ENCODE measurements at regions not wholly inside any gene's neighbourhood (a gene's known extent, or its start where the extent isn't known, plus 50 kb on each side); places are given as distances from the start of the nearest gene placed in this dataset.

DNA sequence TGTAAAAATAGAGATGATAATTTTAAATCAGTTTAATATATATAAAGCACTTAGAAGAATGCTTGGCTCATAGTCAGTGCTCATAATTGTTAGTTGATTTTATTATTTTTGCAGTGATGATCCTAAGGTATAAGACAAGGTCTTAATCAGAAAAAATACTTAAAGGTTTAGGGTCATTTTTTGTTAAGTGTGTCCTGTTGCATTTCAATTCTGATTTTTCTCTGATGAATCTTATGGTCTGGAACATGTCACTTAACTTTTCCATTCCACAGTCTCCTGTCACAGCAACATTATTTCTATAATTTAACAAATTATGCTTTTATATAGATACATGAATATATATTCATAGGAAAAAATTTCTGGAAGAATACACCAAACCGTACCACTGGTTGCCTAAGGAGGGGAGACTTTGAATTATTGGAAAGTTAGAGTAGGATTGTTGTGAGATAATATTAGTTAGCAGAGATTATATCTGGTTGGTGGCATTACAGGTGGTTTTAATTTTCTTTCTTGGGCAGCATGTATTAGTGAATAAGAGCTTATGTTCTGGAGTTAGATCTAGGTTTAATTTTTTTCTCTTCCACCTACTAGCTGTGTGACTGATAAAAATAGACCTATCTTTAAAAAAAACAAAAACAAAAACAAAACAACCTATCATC lies 188.7 kb downstream of the TANC2 start:
- H3K27ac Mint-ChIP-seq = no peak overlapping the region
- H3K9me3 Mint-ChIP-seq = no peaks in the 10 kb centered on the region
- no peak for DNase-seq
- peaks cover 4% of the 10 kb centered on the region for H3K27me3 Mint-ChIP-seq
- no peak overlapping the region for H3K4me3 Mint-ChIP-seq
- intact Hi-C loops (cut with micrococcal nuclease) = no loop called here
- peaks cover 2% of the 10 kb centered on the region for H3K4me1 Mint-ChIP-seq
- H3K36me3 Mint-ChIP-seq (ENCODE audit: low read depth) = no peaks in the 10 kb centered on the region

DNA sequence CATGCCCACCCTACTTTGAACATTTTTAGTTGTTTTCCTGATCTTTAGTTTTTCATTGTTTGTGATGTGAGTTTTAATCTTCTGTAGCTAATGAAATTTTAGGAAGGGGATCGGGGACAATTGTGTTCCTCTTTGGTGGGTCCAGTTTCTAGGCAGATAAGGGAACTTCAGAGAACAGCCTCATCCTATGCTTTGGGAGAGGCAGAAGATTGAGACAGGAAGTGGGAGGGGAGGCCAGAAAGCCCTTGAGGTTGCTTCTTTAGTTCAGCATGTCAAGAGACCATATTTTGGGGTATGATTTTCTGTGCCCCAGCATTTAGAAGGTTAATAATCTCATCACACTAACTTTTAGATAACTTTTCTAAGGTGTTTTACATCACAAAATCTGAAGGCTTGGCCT lies 191.0 kb downstream of the TANC2 start:
- Mint-ChIP-seq H3K4me3 (no peak overlapping the region), H3K36me3 (ENCODE audit: low read depth) (no peaks in the 10 kb centered on the region), H3K4me1 (peaks cover 2% of the 10 kb centered on the region), H3K27ac (no peak overlapping the region), H3K9me3 (no peaks in the 10 kb centered on the region), H3K27me3 (peaks cover 4% of the 10 kb centered on the region)
- intact Hi-C loops (cut with micrococcal nuclease) = no loop called here
- DNase-seq = no peak

DNA sequence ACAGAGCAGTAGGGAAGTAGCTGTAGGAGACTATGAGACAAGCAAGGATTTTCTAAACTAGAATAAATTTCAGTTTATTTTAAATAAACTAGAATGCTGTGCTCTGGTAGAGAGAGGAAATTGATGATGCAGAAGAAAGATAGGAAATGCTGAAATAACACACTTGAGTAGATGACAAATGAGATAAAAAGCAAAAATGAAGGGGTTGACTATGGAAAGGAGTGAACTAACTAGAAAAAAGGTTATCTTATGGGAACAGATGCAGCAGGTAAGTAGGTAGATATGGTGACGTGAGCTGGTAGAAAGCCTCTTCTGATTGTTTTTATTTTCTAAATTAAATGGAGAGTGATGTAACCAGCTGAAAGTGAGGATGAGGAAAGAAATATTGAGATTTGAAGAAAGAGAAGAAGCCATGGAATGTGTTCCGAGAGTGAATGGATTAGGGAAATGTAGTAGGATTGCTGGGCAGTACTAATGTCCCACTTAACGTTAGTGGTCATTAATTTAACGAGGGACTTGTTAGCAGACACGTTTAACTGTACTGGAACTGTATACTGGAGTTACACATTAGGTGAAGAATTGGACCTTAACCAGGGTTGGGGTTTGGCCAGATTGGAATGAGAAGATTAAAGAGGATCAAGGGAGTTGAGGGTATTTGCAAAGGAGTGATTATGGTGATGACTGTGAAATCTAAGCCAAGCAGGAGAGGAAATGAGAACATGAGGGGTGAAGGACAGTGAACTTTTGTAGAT lies 196.5 kb downstream of the TANC2 start:
- intact Hi-C loops (cut with micrococcal nuclease) = no loop called here
- H3K27me3 Mint-ChIP-seq = peaks cover 4% of the 10 kb centered on the region
- H3K36me3 Mint-ChIP-seq (ENCODE audit: low read depth) = no peaks in the 10 kb centered on the region
- DNase-seq = no peak
- no peaks in the 10 kb centered on the region for H3K9me3 Mint-ChIP-seq
- H3K4me1 Mint-ChIP-seq = no peaks in the 10 kb centered on the region
- H3K27ac Mint-ChIP-seq = no peak overlapping the region
- H3K4me3 Mint-ChIP-seq = no peak overlapping the region

DNA sequence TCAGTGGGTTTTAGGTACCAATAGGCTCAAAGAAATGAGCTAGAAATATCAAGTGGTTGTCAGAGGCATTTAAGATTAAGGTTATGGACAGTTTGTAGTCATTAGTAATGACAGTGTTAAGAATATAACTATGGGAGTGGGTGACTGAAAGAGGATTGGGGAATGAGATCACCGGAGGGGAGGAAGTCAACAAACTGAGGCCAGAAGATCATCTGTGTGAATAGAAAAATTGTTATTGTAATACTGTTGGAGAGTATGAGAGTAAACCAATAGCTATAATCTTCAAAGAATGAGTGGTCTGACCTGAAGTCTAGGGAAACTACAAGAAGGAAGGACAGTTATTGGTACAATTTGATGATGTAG lies 197.1 kb downstream of the TANC2 start:
- no peaks in the 10 kb centered on the region for H3K9me3 Mint-ChIP-seq
- no peaks in the 10 kb centered on the region for H3K36me3 Mint-ChIP-seq (ENCODE audit: low read depth)
- no peak for DNase-seq
- H3K27ac Mint-ChIP-seq = no peak overlapping the region
- intact Hi-C loops (cut with micrococcal nuclease) = no loop called here
- H3K4me1 Mint-ChIP-seq = no peaks in the 10 kb centered on the region
- peaks cover 7% of the 10 kb centered on the region for H3K27me3 Mint-ChIP-seq
- H3K4me3 Mint-ChIP-seq = no peak overlapping the region

DNA sequence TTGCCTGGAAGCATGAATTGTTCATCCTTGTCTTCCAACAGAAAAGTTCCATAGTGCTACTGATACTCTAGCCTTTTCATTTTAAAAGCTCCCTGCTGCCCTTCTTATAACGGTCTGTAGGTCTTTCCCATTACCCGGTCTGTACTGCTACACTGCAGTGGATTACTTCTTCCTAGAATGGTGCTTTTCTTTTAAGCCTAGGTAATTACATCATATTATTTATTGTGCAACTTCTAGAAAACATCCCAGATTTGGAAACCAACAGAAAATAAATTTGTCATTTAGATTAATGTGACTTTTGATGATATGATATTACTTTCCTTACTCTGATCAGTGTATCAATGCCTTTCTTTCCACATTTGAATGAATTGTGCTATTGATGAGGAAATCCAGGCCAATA lies 199.4 kb downstream of the TANC2 start:
- intact Hi-C loops (cut with micrococcal nuclease) = no loop called here
- H3K27ac Mint-ChIP-seq = no peak overlapping the region
- H3K27me3 Mint-ChIP-seq = peaks cover 7% of the 10 kb centered on the region
- H3K9me3 Mint-ChIP-seq = no peaks in the 10 kb centered on the region
- H3K4me3 Mint-ChIP-seq = no peak overlapping the region
- no peaks in the 10 kb centered on the region for H3K36me3 Mint-ChIP-seq (ENCODE audit: low read depth)
- H3K4me1 Mint-ChIP-seq = no peaks in the 10 kb centered on the region
- DNase-seq = no peak

DNA sequence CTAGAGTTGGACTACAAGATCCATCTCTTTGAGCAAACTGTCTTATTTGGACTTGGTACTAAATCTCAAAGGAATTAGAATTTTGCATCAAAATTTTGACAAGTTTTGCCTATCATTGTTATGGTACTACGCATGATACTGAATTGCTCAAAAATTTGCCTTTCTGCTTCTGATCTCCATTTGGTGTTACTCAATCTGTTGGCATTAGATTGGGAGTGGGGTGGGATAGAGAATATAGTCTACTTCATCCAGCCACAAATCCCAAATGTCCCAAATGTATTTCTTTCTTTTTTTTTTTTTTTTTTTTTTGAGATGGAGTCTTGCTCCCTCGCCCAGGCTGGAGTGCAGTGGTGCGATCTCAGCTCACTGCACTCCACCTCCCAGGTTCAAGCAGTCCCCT lies 204.8 kb downstream of the TANC2 start:
- DNase-seq = no peak
- H3K27ac Mint-ChIP-seq = no peak overlapping the region
- intact Hi-C loops (cut with micrococcal nuclease) = no loop called here
- H3K4me1 Mint-ChIP-seq = no peaks in the 10 kb centered on the region
- H3K9me3 Mint-ChIP-seq = no peaks in the 10 kb centered on the region
- peaks cover 7% of the 10 kb centered on the region for H3K27me3 Mint-ChIP-seq
- H3K4me3 Mint-ChIP-seq = no peak overlapping the region
- no peaks in the 10 kb centered on the region for H3K36me3 Mint-ChIP-seq (ENCODE audit: low read depth)

DNA sequence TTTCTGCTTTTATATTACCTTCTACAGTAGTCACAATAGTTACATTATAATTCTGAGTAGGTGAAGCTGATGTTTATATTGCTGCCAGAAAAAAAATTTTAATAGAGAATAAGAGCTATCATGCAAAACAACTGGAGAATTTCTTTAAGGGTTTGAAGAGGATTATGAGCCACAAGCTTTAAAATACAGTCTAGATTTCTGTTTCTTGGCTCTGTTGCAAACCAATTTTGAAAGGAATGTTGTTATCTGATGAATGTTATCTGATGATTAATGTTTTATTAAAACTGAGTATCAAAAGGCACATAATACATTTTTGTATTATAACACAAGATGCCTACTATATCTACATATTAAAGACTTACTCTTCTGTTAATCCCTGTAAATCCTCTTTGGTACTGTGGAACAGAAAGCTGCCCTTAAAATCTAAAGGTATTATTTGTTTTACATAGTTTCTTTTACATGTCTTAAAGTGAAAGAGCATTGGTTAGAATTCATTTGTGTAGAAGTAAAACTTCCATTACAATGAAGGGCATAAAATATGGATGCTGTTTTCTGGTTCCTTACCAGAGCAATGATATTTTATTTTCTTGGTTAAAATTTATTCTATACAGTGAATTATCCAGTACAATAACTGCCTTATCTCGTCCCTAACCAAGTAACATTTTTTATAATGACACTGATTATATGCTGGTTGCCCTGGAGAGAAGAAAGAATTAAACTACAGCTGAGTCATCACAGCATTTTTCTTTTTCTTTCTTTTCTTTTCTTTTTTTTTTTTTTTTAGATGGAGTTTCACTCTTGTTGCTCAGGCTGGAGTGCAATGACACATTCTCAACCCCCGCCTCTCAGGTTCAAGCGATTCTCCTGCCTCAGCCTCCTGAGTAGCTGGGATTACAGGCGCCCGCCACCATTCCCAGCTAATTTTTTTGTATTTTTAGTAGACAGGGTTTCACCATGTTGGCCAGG lies 205.7 kb downstream of the TANC2 start:
- Mint-ChIP-seq H3K27me3 (peaks cover 4% of the 10 kb centered on the region), H3K4me3 (no peak overlapping the region), H3K4me1 (no peaks in the 10 kb centered on the region), H3K27ac (no peak overlapping the region), H3K9me3 (no peaks in the 10 kb centered on the region), H3K36me3 (ENCODE audit: low read depth) (no peaks in the 10 kb centered on the region)
- no peak for DNase-seq
- intact Hi-C loops (cut with micrococcal nuclease) = no loop called here

DNA sequence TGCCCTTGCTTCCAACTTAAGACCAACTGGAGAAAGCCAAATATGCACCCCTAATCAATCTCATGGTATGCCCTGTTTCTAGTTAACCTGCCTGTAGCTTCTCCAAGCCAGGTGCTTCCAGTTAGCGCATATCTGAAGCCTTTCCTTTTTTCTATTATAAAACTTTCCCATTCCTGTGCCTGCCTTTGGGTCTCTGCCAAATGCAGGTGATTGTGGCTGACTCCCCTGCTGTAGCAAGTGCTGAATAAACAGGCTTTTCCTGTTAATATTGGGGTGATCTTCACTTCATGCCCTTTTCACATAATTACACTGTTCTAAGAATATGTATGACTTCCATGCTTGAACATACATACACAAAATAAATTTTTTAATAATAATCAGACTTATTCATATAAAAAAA lies 207.4 kb downstream of the TANC2 start:
- Mint-ChIP-seq H3K27me3 (no peaks in the 10 kb centered on the region), H3K4me3 (no peak overlapping the region), H3K9me3 (no peaks in the 10 kb centered on the region), H3K27ac (no peak overlapping the region), H3K4me1 (no peaks in the 10 kb centered on the region), H3K36me3 (ENCODE audit: low read depth) (no peaks in the 10 kb centered on the region)
- intact Hi-C loops (cut with micrococcal nuclease) = no loop called here
- no peak for DNase-seq

DNA sequence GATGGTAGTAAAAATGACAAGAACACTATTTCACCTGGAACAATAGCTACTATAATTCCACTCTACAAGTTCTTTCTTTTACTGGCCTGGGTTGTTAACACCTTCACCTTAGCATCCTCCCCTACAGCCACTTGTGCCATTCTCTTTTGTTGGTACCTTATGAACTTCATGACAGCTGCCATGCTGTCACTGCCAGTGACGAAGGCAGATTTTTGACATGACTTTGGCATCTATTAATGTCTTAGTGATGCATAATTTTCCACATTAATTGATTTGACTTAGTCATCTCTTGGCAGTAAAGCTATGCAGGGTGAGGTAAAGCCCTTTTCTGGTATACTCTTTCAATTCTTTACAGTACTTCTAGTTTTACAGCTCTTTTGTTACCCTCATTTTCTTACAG lies 207.9 kb downstream of the TANC2 start:
- Mint-ChIP-seq H3K27ac (no peak overlapping the region), H3K9me3 (no peaks in the 10 kb centered on the region), H3K4me3 (no peak overlapping the region), H3K4me1 (no peaks in the 10 kb centered on the region), H3K36me3 (ENCODE audit: low read depth) (no peaks in the 10 kb centered on the region), H3K27me3 (no peaks in the 10 kb centered on the region)
- DNase-seq = no peak
- intact Hi-C loops (cut with micrococcal nuclease) = no loop called here

DNA sequence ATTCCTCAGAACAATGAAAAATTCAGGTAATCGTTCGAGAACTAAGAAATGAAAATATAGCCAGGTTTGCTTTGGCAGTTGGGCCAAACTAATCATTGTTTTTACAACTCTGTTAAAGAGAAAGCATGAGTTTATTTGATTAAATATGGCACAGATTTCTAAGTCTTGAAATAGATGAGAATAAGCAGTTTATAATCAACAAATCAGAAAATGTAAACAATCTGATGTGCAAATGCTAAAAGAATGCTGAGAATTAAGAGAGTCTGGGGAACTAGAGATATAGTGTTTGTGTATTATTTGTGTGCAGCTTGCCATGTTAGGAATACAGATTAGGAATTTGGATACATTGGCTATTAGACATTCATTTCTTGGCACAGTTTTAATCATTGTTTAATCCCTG lies 212.5 kb downstream of the TANC2 start:
- H3K27me3 Mint-ChIP-seq = no peaks in the 10 kb centered on the region
- H3K9me3 Mint-ChIP-seq = no peaks in the 10 kb centered on the region
- intact Hi-C loops (cut with micrococcal nuclease) = no loop called here
- H3K27ac Mint-ChIP-seq = no peak overlapping the region
- no peak for DNase-seq
- no peaks in the 10 kb centered on the region for H3K4me1 Mint-ChIP-seq
- H3K36me3 Mint-ChIP-seq (ENCODE audit: low read depth) = no peaks in the 10 kb centered on the region
- no peak overlapping the region for H3K4me3 Mint-ChIP-seq

DNA sequence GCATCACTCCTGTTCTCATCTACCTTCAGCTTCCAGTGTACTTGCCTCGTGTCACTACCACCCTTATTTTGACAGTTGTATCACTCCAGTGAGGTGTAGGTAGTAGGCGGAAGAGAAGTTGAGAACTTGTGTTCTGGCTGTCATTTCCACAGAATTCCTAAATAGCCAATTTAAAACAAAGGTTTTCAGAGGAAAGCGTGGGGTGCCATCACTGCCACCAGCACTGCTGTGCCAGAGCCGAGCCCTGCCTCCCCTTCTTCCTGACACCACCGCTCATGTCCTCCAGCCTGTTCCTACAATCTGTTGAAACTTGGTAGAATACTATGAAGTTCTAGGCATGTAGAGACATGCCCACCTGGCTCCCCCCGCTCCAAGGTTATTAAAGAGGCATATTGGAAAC lies 215.8 kb downstream of the TANC2 start:
- Mint-ChIP-seq H3K36me3 (ENCODE audit: low read depth) (no peaks in the 10 kb centered on the region), H3K9me3 (no peaks in the 10 kb centered on the region), H3K4me3 (no peak overlapping the region), H3K27me3 (no peaks in the 10 kb centered on the region), H3K27ac (no peak overlapping the region), H3K4me1 (no peaks in the 10 kb centered on the region)
- intact Hi-C loops (cut with micrococcal nuclease) = no loop called here
- DNase-seq = no peak

DNA sequence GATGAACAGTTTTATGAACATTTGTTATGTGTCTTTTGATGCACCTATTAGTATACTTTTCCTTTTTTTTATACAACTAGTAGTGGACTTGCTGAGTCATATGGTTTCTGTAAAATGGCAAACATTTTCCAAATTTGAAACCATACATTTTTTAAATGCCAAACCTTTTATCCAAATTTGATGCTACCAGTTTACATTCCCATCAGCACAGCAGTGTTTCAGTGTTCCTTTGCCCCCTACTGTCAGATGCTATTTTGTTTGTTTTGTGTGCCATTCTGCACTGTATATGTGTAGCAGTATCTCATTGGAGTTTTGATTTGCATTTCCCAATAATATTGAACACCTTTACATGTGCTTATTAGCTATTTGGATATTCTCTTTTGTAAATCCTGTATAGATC lies 219.4 kb downstream of the TANC2 start:
- Mint-ChIP-seq H3K9me3 (no peaks in the 10 kb centered on the region), H3K4me1 (no peaks in the 10 kb centered on the region), H3K27me3 (no peaks in the 10 kb centered on the region), H3K27ac (no peak overlapping the region), H3K36me3 (ENCODE audit: low read depth) (no peaks in the 10 kb centered on the region), H3K4me3 (no peak overlapping the region)
- no peak for DNase-seq
- intact Hi-C loops (cut with micrococcal nuclease) = no loop called here

DNA sequence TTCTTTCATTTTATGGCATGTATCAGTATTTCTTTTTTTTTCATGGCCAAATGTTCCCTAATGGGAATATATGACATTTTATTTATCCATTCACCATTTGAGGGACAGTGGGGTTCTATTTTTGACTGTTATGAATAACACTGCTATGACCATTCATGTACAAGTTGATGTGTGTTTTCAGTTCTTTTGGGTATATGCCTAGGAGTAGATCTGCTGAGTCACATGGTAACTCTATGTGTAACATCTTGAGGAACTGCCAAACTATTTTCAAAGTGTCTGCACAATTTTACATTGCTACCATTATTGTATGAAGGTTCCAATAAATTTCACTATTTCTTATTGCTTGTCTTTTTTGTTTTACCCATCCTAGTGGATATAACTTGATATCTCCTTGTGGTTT lies 223.0 kb downstream of the TANC2 start:
- DNase-seq = no peak
- Mint-ChIP-seq H3K9me3 (no peaks in the 10 kb centered on the region), H3K4me1 (no peaks in the 10 kb centered on the region), H3K27ac (no peak overlapping the region), H3K36me3 (ENCODE audit: low read depth) (no peaks in the 10 kb centered on the region), H3K27me3 (no peaks in the 10 kb centered on the region), H3K4me3 (no peak overlapping the region)
- intact Hi-C loops (cut with micrococcal nuclease) = no loop called here

DNA sequence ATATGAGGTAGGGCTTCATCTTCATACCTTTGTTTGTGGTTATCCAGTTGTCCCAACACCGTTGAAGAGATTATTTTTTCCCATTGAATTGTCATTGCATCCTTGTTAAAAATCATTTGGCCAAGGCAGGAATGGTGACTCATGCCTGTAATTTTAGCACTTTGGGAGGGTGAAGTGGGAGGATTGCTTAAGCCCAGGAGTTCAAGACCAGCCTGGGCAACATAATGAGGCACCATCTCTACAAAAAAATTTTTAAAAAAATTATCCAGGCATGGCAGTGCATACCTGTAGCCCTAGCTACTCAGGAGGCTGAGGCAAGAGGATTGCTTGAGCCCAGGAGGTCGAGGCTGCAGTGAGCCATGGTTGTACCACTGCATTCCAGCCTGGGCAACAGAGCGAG lies 223.9 kb downstream of the TANC2 start:
- Mint-ChIP-seq H3K27ac (no peak overlapping the region), H3K36me3 (ENCODE audit: low read depth) (no peaks in the 10 kb centered on the region), H3K9me3 (no peaks in the 10 kb centered on the region), H3K4me3 (no peak overlapping the region), H3K4me1 (no peaks in the 10 kb centered on the region), H3K27me3 (no peaks in the 10 kb centered on the region)
- no peak for DNase-seq
- intact Hi-C loops (cut with micrococcal nuclease) = no loop called here

All from activated CD4-positive, alpha-beta T cell treated with anti-CD3 and anti-CD28 coated beads, Interleukin-2, amount 10 ng/mL, durations not matched to agents 24 days and 14 days (primary cell).